ENCODE measurements at regions not wholly inside any gene's neighbourhood (a gene's known extent, or its start where the extent isn't known, plus 50 kb on each side); places are given as distances from the start of the nearest gene placed in this dataset.
A peak's percentile ranks its signal among the peaks of the same experiment; 100 is the strongest.
"Not testable (repeated sequence)": the region's sequence is repeated elsewhere in the genome, so short reads cannot be mapped to it uniquely, and the experiment has no call there.

DNA sequence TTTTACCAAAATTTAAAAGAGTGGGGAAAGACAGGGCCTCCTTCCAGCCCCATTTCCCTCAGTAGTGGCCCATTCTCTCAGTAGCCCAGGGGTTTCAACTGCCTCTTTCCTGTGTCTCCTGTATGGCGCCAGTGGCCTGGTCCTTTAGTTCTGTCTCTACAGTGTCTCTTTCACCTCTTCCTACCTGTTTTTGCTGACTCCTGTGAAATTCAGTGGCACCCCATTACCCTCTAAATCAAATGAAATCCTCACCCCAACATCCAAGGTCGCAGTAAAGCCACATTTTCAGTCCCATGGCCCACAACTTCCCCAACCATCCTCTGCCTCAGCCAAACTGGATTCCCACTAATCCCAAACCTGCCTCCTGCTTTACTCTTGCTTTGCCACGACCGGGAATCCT, 200.7 kb downstream of the IPMK start:
- DNase-seq, result no peak

DNA sequence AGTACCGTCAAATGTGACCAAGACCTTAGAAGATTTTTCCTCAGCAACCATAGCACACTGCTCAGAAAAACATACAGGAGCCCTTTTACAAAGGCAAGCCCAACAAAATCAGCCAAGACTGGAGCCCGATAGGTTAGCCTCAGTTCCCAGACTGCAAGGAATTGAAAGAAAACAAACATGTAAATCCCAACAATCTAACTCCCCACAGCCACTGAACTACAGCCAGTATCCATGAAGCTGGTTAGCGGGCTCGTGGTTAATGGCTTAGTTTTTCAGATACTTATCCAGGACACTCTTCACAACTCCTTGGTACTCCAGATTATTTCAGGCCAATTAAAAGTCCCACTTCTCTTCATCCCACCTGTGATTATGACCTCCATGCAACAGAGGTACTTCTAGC, 201.6 kb downstream of the IPMK start:
- DNase-seq, result no peak

DNA sequence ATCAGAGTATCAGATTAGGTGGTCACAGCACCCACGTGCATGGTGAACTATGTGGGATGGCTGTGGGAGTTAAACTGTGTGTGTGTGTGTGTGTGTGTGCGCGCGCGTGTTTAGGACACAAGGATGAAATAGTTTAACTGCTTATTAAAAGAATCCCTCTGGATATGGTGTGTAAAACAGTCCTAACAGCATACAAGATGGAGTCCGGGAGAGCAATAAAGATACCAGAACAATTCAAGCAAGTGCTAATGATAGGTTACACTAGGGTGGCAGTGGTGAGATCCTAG, 202.2 kb downstream of the IPMK start:
- peak in 1 of 14 donors; percentile 32 for DNase-seq

DNA sequence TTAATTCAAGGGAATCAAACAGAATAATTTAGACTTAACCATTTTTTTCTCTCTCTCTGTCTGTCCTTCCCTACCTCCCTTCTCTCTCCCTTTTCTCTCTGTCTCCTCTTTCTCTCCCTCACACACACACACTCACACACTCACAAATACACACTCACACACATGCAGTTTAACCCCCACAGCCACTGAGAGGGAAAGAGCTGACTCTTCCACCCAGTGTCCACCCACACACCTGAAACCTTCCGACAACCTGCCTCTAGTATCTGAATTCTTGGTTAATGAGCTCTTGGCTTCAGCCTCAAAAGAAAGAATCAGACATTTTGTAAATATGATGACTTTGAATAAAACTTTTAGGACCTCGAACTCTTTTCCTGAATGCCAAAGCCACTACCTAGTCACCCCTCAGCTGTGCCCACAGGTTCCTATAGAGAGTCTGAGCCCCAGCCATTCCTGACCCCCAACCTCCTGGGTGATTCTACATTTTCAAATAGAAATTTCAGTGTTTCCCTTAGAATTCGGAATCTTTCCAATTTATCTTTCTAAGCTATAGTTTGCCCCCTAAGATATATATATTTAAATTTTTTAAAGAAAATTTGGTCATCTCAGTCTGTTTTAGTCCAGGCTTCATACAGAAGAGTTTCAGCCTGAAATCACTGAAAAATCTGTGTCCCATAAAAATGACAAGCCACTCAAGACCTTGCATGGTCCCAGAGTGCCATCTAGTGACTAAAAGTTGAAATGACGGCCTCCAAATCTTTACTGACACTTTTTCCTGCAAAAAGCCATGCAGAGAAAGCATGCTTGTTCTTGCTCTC, 202.8 kb downstream of the IPMK start:
- DNase-seq, result peak in 2 of 14 donors; percentile 5 to 8

DNA sequence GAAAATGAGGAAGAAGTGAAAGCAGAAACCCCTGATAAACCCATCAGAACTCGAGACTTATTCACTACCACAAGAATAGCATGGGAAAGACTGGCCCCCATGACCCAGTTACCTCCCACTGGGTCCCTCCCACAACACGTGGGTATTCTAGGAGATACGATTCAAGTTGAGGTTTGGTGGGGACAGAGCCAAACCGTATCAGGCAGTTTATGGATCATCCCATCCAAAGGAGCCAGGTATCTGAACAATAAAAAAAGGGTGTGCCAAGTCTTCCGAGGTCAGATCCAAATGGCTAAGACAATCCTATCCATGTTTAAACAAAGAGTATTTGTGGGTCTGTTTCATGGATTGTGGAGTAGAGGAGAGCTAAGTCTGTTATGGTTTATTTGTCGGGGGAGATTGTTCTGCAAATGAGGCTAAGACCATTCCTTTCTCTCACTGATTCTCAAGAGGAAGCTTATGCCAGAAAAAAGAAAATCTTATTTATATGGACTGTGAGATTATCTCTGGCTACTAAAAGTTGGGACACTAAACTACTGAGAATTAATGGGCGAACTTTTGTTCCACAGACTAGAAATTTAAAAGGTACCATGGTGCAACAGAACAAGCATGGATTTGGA, 203.7 kb downstream of the IPMK start:
- no peak for DNase-seq

DNA sequence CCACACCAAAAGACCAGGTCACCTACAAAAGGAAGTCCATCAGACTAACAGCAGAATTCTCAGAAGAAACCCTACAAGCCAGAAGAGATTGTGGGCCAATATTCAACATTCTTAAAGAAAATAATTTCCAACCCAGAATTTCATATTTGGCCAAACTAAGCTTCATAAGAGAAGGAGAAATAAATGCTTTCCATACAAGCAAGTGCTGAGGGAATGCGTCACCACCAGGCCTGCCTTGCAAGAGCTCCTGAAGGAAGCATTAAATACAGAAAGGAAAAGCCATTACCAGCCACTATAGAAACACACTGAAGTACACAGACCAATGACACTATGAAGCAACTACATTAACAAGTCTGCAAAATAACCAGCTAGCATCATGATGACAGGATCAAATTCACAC, 209.0 kb downstream of the IPMK start:
- not testable (repeated sequence) for DNase-seq

DNA sequence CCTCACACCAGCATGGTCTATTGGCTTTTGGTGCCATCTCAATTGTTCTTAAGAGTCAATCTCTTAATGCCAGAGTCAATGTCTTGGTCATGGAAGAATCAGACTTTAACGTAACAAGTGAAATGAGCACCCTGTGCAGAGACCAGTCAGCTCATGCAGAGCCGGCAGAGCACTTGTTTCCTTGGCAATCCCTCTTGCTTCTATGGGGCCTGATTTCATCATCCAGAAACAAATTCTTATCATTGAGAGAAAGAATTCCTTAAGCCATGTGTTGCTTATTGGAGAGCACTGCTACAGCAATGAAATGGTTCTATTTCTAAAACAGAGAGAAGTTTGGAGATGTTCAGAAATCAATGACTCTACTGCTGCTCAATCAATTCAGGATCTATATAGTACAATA, 212.8 kb downstream of the IPMK start:
- no peak for DNase-seq

DNA sequence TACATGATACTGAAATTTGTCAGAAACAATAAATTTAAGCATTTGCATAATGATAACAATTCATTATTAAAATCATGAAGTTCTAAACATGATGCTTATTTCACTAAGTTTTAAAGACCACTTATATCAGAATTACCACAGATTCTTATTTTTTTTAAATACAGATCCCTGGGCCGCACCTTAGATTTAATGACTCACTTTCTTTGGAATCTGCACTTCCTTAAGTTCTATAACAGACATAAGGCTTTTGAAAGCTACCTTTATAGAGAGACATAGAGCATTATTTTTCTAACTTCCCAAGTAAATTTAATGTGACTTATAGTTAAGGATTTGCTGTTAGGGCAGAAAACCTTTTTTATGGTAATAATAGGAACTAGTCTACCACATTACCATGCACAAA, 214.9 kb downstream of the IPMK start:
- no peak for DNase-seq

DNA sequence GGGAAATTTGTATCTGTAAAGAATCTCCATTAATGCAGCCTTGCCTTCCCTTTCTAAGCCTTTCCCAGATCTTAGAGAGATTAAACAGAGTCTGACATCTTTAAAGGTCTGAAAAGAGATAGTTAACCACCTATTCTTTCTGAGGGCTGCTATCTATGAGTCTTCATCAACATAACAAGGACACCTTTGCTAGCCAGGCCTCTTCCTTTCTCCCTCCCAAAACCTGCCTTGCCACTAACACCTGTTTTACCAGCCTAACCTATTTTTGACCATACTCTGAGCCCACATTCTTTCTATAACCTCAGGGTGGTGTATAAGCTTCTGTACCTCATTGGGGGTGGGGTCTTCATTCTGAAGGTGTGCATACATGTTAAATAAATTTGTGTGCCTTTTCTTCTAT, 217.1 kb downstream of the IPMK start:
- DNase-seq, result no peak

DNA sequence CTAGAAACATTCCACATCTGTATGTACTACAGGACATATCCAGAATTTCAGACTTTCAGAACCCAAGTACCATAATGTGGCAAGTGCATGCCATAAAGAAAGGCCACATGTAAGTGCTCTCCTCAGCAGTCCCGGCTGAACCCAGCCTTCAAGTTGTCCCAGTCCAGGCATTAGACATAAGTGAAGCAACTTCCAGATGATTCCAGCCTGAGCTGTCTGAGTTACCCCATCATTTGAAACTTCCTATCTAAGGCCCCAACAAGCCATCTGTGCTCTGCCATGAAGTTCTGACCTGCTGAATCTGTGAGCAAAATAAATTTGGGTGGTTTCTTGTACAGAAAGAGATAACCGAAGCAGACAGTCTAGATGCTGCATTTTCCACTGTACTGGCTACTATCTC, 218.8 kb downstream of the IPMK start:
- DNase-seq, result no peak

DNA sequence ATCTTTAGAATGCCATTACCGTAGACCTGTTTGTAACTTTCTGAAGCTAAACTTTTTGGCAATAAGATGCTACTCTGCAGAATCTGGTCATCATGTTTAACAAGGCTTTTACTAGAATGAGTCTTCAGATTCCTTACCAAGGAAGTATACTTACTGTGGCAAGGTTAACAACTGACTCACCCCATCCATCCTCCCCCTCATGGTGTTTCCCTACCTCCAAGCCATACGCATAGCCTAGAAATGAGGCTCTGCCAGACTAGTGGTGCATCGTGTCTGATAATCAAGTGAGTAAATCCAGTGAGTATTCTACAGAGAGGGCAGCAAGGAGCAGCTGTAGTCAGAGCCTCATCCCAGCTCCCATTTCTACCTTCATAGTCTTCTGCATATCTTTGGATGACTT, 223.6 kb downstream of the IPMK start:
- DNase-seq, result no peak

DNA sequence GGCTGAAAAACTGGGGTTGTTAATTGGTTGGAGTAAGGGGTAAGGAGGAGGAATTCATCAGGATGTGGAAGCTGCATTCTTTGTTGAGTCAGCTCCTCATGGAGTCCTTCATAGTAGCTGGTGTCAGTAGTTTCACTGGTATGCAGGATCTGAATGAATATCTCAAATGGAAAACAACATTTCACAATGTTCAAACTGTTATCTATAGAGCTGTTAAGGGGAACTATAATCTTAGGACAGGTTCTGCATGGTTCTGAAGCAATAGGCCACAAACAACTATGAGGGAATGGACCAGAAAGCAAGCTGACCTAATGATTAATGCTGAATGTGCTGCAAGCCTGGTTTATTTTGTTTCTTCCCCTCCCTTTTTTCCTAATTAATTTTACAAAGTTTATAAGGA, 225.8 kb downstream of the IPMK start:
- no peak for DNase-seq

DNA sequence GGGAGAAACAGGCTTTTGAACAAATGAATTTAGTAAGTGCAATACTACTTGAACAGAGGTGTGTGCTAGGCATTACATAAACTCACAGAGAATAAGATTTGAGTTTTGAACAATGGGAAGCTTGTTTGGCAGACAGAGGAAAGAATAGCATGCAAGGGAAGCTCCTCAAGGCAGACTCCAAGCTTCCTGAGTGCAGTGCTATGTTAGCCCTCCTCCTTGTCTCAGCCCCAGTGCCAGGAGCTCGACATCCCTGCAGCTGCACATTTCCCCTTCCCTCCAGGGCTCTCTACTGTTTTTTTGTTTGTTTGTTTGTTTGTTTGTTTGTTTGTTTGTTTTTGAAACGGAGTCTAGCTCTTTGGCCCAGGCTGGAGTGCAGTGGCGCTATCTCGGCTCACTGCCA, 237.5 kb downstream of the IPMK start:
- no peak for DNase-seq

DNA sequence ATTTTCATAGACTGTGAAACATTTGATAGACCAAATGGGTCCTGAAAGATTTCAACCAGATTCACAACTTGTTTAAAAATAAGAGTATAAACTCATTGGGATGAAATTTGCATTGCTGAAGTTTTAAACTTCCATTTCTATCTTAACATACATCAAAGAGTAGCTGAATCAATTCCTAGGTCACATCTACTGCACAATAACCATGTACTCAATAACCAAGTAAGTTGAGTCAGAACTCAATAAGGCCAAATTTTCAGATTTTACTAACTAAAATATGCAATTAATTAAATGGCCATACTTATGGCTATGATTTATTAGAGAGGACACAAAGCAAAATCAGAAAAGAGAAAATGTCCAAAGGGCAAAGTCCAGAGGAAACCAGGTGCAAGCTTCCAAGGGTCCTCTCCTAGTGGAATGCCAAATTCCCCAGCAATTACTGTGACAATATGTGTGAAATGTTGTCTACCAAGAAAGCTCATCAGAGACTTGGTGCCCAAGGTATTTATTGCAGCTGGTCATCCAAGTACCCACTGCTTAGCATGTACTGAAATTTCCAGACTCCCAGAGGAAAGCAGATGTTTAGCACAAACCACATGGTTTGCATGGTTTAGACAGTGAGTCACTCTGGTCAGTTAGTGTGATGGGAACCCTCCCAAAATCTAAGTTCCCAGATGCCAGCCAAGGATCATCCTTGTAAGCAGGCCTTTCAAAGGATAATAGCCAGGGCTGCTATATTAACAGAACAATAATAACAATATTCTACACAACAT, 238.9 kb downstream of the IPMK start:
- DNase-seq, result no peak

DNA sequence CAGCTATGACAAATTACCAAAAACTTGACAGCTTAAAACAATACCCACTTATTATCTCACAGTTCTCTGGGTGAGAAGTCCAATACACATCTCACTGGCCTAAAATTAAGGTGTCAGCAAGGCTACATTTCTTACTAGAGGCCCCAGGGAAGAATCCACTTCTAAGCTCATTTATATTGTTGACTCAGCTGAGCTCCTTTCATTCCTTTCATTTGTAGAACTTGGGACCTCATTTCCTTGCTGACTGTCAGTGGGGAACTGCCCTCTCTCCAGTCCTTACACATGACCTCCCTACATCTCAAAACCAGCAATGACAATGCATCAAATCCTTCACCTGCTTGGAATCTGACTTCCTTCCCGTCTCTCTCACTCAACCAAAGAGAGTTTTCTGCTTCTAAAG, 240.3 kb downstream of the IPMK start:
- DNase-seq, result no peak

DNA sequence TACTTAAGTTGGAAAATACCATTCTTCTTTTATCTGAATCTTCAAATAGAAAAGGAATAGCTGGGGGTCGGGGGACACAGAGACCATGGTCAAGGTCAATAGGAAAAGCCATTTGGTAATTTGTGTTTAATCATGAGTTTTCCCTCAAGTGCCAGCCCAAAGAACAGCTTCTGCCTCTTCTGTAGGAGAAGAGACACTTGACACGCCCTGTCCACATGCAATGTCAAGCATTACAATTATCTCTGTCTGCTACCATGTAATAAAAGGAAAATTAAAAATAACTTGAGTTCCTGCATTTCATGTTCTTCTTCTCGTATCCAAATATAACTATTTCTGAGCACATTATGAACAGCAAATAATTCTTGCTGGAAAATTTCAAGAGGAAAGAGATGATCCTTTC, 241.7 kb downstream of the IPMK start:
- no peak for DNase-seq

DNA sequence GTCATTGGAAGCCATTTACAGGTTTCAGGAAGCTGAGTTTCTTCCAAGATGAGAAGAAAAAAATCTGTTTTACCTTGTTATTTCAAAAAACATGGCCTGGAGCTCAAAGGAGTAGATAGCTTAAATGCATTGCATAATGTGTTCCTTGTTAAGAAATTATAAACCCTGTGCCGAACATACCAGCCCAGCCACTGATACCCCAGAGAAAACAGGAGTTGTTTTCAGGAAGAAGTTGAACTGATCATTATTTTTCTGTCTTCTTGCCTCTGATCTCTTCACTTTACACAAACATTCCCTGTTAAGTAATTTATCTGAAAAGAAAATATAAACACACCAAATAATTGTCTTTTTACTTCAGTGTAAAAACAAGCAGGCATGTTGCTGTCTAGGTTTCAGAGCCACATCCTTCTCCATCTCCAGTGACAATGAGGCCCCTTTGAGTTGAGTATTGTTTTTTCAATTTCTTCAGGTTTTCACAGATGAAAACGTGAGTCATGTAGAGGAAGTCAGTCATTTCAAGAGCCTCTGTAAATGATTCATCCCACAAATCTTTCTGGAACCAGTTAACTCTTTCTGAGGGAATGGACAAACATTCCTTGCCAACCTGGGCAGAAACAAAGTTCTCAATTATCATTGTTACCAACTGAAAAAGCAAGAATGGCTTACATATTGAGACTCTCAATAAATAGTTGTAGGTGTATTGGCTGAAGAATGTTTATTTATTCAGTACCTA, 244.2 kb downstream of the IPMK start:
- no peak for DNase-seq

DNA sequence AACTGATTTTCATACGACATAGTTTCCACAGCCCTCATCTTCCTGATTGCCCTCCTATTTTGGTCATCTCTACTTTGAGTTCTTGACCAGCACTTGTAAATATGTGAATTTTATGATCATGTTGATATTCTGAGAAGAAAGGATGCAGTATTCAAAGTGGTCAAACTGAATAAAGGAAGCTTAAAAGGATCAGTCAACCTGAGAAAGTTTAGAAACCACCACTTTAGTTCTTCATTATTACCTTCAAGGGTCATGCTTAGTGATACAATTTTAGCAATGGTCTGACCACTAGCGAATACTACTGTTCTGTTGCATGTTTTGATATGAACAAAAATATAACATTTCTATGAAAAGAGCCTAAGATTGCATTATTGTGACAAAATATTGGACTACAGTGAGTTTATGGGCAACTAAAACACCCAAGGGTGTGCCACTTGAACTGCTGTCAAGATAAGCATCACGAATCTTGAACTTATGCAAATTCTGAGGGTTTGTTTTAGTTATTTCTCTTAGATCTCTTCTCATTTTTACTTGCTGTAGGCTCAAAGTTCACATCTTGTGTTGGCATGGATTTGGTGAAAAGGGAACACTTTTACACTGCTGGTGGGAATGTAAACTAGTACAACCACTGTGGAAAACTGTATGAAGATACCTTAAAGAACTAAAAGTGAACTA, 247.7 kb downstream of the IPMK start:
- no peak for DNase-seq

DNA sequence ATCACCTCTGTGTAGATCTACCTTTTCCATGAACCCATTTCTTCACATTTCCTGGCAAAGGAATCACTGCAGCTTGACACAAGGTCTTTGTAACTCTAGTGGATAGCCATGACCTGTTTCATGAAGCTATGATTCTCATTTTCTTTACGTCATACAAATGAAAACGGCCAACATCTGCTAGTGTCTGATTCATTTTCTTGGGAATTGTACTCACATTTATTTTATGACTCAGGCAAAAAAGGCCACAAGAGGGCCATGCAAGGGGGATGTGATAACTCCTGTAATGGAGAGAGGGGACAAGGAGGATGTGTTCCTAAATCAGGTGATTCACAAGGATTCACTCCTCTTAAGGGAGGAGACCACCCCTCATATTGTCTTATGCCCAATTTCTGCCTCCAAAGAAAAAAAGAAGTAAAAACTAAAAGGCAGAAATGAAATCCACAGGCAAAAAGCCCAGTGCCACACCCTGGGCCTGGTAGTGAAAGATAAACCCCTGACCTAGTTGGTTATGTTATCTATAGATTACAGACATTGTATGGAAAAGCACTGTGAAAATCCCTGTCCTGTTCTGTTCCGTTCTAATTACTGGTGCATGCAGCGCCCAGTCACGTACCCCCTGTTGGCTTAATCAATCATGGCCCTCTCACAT, 249.9 kb downstream of the IPMK start:
- DNase-seq, result no peak

DNA sequence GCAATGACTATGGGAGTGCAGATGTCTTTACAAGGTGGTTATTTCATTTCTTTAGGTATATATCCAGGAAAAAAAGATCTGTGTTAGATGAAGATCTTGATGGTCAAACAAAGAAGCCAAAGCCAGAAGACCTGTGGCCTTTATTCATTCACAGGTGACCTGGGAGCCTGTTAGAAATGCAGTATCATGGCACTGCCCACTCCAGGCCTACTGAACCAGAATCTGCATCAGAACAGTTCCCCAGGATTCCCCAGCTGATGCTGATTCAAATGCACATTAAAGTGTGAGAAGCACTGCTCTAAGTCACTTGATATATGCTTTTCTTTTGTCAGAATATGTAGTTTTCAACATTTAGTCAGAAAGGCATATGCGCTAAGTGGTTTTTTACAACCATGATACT, 251.1 kb downstream of the IPMK start:
- no peak for DNase-seq

DNA sequence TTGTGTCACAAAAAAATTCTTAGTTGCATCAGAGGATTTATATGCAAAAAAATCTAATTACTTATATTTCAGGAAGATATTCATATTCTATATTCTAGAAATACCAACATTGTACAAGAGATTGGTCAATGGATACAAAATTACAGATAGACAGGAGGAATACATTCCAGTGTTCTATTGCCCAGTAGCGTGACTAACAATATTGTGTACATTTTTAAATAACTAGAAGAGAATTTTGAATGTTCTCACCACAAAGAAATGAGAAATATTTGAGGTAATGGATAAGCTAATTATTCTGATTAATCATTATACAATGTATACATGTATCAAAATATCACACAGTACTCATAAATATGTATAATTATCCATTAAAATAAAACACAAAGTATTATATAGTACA, 253.3 kb downstream of the IPMK start:
- no peak for DNase-seq

DNA sequence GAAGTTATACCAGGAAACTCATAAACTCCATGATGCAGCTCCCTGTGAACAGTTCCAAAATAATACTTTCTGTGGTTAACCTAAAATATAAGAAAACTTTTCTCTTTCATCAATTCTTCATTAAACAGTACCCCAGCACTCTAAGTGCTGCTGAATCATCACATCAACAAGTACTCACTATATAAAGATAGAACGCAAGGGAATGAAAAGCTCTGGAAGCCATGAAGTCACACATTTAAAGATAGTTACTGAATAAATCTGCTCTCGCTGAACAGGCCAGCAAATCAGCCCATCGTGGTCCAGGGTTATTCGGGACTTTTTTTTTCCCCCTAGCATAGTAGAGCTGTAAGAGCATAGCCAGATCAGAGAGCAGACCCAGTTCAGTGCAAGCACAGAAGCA, 254.3 kb downstream of the IPMK start:
- no peak for DNase-seq
